NT2/D1 (cell line): ENCODE measurements at regions not wholly inside any gene's neighbourhood (a gene's known extent, or its start where the extent isn't known, plus 50 kb on each side); places are given as distances from the start of the nearest gene placed in this dataset.

ENCODE experiments used
- SUZ12 ChIP-seq: IDR thresholded peaks from 2 replicates; pipeline ENCODE4 v1.6.1; 2011; ENCODE audit not compliant: insufficient read length, insufficient read depth; ENCODE audit errors: extremely low read depth
- YY1 ChIP-seq: IDR thresholded peaks from 2 replicates; pipeline ENCODE4 v1.6.1; 2011; ENCODE audit not compliant: insufficient read length, insufficient read depth
- ZNF274 ChIP-seq: IDR thresholded peaks from 2 replicates; pipeline ENCODE4 v1.6.1; 2011; ENCODE audit warnings: mild to moderate bottlenecking, low read depth, low read length

DNA sequence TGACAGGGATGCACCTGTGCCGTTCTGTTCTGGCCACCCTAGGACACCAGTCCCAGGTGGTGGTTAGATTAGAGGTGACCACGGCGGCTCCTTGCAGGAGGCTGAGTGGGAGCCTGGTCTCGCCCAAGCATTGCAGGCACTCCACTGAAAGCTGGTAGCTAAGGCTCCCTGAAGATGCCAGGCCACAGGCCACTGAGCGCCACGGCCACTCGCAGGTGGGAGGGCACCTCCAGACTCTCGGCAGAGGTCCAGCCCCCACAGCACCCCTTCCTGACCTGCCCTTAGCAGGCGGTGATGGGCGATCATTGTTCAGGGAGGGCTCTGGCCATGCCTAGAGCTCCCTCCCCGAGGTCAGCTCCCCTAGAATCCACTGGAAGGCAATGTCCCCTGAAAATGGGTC, 1270.2 kb downstream of the BRD1 start:
- TF ChIP-seq ZNF274 (no peak), YY1 (no peak), SUZ12 (no peak)
